HTR-8/SVneo (cell line): ENCODE measurements at regions not wholly inside any gene's neighbourhood (a gene's known extent, or its start where the extent isn't known, plus 50 kb on each side); places are given as distances from the start of the nearest gene placed in this dataset.

Experiments used
- DNase-seq: peaks from one replicate; pipeline ENCODE4 v3.0.0; 2011; ENCODE audit warnings: low spot score, mixed read lengths; ENCODE audit not compliant: insufficient read length
- FAIRE-seq: peaks from 2 replicates; lab custom pipeline; 2011; peaks lifted over from hg19 to GRCh38; lab: Jason Lieb, UNC

DNA sequence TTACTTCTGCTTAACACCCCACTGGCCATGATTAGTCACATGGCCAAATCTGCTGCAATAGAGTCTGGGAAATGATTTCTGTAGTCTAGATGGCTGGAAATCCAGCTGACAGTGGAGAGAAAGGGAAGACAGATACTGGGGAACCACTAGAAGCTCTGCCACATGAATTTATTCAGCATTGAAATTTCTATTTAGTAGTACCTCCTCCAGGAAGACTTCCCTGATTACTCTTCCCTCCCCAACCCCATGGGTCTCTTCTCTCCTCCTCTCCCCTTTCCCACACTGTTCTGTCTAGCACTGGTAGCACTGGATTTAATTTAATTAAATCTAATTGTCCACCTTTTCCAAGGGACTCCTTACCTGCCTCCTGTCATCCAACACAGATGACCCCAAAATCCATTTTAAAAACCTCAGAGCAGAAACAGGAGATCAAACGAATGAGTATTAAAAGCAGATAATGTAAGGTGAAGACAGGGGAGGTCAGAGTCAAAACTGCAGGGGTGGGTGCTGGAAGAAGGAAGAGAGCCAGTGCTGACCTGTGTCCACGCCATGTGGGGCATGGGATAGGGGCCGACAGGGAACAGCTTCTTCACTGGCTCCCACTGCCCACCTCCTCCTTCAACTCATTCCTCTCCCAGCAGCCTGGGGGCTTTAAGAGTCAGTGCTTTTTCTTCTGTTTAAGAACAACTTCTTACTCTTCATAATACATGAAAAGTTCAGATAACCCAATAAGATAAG, 169.2 kb upstream of the HS6ST1 start:
- FAIRE-seq (no peak), DNase-seq (no peak)

DNA sequence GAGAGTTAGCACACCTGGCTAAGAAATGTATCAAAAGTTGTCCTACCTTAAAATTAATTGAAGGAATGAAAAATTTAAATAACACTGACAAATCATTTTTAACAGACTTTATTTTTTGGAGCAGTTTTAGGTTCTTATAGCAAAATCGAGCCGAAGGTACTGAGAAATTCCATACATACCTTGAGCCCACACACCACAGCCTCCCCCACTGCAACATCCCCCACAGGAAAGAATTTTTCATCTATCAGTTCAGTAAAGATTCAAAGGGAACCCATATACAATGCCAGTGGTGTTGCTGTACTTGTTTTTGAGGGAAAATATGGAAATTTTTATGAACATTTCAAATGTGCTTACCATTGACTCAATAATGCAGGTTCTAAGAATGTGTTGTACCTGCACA, 169.8 kb upstream of the HS6ST1 start:
- no peak for FAIRE-seq
- DNase-seq = peak; percentile 22

- FAIRE-seq (no peak), DNase-seq (no peak)
These were observed 171.0 kb upstream of the HS6ST1 start for GRCh38 chr2:128489526-128490273.

DNA sequence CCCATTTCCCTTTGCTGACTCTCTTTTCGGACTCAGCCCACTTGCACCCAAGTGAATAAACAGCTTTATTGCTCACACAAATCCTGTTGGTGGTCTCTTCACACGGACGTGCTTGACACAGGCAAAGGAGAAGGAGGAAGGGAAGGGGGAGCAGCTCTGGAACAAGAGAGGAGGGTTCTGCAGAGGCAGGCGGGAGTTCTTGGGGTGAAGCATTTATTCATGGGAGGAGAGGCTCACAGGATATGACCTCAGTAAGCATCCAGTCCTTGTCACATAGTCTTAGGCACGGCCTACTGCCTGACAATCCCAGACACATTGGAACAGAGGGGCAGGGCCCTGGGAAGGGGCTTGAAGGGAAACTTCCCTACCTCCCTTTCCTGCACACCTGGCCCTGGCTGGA, 171.7 kb upstream of the HS6ST1 start:
- FAIRE-seq = no peak
- DNase-seq = no peak

- DNase-seq (no peak), FAIRE-seq (no peak)
These were observed 172.4 kb upstream of the HS6ST1 start for GRCh38 chr2:128490881-128491691.

DNA sequence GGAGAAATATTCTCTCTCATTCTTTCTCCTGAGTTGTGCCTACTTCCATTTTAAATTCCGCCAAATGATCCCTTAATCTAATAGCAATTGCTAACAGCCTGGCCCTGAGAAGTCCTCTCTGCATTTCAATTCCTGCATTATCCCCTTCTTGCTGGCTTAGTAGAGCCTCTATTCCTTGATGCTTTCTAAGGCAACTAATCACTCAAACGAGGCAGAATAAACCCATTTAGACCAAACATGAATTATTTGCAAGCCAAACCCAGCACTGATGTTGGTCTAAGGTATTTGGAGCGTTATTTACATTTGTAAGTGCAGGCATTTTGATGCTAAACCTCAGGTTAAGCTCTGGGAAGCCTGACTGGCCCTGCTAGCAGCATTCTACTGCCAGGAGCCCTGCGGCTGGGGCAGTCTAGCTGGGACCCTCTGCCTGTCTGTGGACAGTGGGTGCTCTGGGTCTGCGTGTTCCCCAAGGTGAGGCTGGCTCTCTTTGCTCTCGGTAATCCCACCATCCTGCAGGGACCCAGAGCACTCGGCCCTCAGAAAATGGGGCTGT, 173.1 kb upstream of the HS6ST1 start:
- FAIRE-seq (no peak), DNase-seq (no peak)

- no peak for FAIRE-seq
- DNase-seq = no peak
These were observed 174.5 kb upstream of the HS6ST1 start for GRCh38 chr2:128492966-128493811.

- FAIRE-seq (no peak), DNase-seq (no peak)
These were observed 175.2 kb upstream of the HS6ST1 start for GRCh38 chr2:128493880-128494279.

GRCh38 chr2:128494307-128494639, 175.6 kb upstream of the HS6ST1 start:
- FAIRE-seq = no peak
- no peak for DNase-seq

GRCh38 chr2:128494640-128495321, 176.1 kb upstream of the HS6ST1 start:
- DNase-seq = no peak
- FAIRE-seq = no peak

DNA sequence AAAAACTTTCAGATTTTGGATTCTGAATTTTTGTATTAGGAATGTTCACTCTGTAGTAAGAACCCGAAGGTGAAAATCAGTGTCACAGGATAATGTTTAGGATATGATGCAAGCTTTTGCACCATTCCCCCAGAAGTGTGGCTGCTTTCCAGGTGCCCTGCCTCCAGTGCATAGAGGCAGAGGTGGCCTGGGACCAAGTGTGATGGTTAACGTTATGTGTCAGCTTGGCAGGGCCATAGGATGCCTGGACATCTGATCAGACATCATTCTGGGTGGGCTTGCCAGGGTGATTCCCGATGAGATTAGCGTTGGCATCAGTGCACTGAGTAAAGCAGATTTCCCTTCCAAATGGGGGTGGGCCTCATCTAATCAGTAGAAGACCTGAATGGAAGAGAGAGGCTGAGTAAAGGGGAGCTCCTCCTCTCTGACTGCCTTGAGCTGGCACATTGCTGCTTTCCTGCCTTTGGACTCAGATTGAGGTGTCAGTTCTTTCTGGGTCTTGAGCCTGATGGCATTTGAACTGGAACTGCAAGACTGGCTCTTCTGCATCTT, 177.4 kb upstream of the HS6ST1 start:
- no peak for DNase-seq
- FAIRE-seq = no peak

- FAIRE-seq (no peak), DNase-seq (no peak)
These were observed 178.0 kb upstream of the HS6ST1 start for GRCh38 chr2:128496700-128497099.

DNA sequence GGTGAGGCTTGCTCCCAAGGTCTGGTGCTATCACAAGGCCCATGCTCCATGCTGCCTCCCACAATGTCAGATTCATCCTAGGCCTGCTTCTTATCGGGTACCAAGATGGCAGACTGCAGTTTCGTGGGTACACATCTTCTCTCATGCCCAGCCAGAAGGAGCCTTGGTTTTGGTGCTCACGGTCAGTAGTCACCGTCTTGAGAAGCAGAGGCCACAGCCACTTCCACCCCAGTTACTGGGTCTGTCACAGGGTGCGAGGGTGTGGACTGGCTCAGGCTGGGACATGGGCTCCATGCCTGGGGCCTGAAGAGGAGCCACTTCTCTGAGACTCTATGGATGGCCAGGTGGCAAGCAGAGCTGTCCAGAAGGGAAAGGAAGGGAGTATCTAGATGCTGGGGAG, 178.8 kb upstream of the HS6ST1 start:
- no peak for FAIRE-seq
- no peak for DNase-seq

DNA sequence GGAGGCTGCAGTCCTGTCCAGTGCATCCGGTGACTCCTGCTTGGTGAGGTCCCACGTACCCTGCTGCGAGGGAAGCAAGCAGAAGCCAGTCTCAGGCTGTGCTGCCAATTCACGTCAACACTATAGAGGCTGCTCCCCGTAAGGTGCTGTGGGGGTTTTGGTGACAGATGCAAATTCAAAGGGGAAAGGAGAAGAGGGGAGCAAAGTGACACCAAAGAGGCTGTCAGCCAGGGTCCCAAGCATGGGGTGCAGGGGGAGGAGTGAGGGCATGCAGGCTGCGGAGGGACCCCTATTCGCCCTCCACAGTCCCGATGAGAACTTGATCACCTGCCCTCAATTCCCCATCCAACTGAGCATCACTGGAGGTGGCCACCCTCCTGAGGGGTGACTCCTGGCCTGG, 179.4 kb upstream of the HS6ST1 start:
- no peak for DNase-seq

DNA sequence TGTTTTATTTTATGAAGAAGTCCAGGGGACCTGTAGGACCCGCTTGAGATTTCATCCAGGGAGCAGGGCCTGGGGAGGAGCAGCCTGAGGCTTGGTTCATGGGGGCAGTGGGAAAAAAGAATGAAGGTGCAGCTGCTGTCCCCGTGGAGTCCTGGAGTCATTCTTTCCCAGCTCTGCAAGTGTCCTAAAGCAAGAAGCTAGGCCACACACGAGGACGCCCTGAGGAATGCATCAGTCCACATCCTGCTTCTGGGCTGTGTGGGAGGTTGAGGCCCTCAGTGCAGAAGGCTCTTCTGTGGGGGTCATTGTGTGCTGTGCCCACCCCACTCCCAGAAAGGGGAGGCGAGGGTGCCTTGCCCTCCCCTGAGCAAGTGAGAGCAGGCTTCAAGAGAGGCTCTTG, 179.9 kb upstream of the HS6ST1 start:
- no peak for DNase-seq
- no peak for FAIRE-seq

More for the DNA sequence above, 179.4 kb upstream of the HS6ST1 start:
- no peak for FAIRE-seq

DNA sequence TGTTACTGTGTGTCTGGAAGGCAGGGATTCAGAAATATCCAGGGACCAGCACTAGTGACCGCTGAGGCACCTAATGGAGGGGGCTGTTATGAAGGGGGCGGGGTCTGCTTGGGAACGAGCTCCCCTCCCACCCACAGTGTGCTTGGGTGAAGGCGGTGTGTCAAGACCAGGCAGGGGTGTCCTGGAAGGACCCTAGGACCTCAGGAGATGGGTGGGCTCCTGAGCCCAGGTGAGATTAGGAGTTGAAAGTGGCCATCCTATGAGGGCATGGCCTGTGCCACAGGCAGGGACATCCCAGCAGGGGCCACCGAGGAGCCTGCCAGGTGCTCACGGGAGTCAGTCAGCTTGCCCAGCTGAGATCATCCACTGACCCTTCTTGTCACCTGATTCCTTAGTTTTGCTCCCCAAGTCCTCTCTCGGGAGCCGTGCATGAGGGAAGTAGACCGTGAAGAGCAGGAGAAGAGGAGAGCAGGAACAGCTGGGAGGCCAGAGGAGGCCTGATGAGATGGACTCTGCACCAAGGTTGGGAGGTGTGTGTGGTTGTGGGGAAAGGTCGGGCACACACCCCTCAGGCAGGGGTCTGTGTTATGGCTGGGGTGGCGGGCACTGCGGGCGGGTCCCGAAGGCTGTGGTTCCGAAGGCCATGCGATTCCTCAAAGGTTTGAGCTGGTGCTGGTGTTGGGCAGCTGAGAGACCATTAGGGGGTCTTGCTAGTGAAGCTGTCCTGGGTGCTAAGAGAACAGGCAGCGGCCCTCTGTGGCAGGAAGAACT, 180.9 kb upstream of the HS6ST1 start:
- FAIRE-seq (no peak), DNase-seq (no peak)

- FAIRE-seq (no peak), DNase-seq (no peak)
These were observed 181.6 kb upstream of the HS6ST1 start for GRCh38 chr2:128500138-128500800.
